ENCODE measurements at regions not wholly inside any gene's neighbourhood (a gene's known extent, or its start where the extent isn't known, plus 50 kb on each side); places are given as distances from the start of the nearest gene placed in this dataset.
"Not testable (repeated sequence)": the region's sequence is repeated elsewhere in the genome, so short reads cannot be mapped to it uniquely, and the experiment has no call there.

- DNase-seq, result no peak
Observed at GRCh38 chr12:131251336-131252101, 297.8 kb downstream of the ADGRD1 start.

GRCh38 chr12:131253376-131254026 lies 299.8 kb downstream of the ADGRD1 start:
- no peak for DNase-seq

GRCh38 chr12:131254374-131254773 lies 300.7 kb downstream of the ADGRD1 start:
- DNase-seq, result no peak

GRCh38 chr12:131258398-131258797 lies 304.7 kb downstream of the ADGRD1 start:
- no peak for DNase-seq

GRCh38 chr12:131260251-131260905 lies 306.7 kb downstream of the ADGRD1 start:
- no peak for DNase-seq

- DNase-seq, result no peak
Observed at GRCh38 chr12:131260954-131261353, 307.2 kb downstream of the ADGRD1 start.

- no peak for DNase-seq
Observed at GRCh38 chr12:131261906-131262305, 308.2 kb downstream of the ADGRD1 start.

- no peak for DNase-seq
Observed at GRCh38 chr12:131263626-131264025, 309.9 kb downstream of the ADGRD1 start.

GRCh38 chr12:131264635-131265034 lies 310.9 kb downstream of the ADGRD1 start:
- DNase-seq, result no peak

- no peak for DNase-seq
Observed at GRCh38 chr12:131266591-131267467, 313.1 kb downstream of the ADGRD1 start.

GRCh38 chr12:131267576-131267975 lies 313.9 kb downstream of the ADGRD1 start:
- no peak for DNase-seq

GRCh38 chr12:131268123-131268522 lies 314.4 kb downstream of the ADGRD1 start:
- not testable (repeated sequence) for DNase-seq

GRCh38 chr12:131268571-131268970 lies 314.9 kb downstream of the ADGRD1 start:
- DNase-seq, result not testable (repeated sequence)

- DNase-seq, result no peak
Observed at GRCh38 chr12:131269551-131269950, 315.8 kb downstream of the ADGRD1 start.

GRCh38 chr12:131269977-131270376 lies 316.3 kb downstream of the ADGRD1 start:
- DNase-seq, result not testable (repeated sequence)

- DNase-seq, result no peak
Observed at GRCh38 chr12:131271724-131272123, 318.0 kb downstream of the ADGRD1 start.

GRCh38 chr12:131272283-131272814 lies 318.6 kb downstream of the ADGRD1 start:
- not testable (repeated sequence) for DNase-seq

- no peak for DNase-seq
Observed at GRCh38 chr12:131273291-131273845, 319.7 kb downstream of the ADGRD1 start.

GRCh38 chr12:131274061-131274460 lies 320.4 kb downstream of the ADGRD1 start:
- DNase-seq, result no peak

- DNase-seq, result no peak
Observed at GRCh38 chr12:131274906-131275305, 321.2 kb downstream of the ADGRD1 start.

GRCh38 chr12:131275824-131276223 lies 322.1 kb downstream of the ADGRD1 start:
- no peak for DNase-seq

- DNase-seq, result no peak
Observed at GRCh38 chr12:131276501-131277185, 322.9 kb downstream of the ADGRD1 start.
